HL-60/S4 (cell line): ENCODE measurements at regions not wholly inside any gene's neighbourhood (a gene's known extent, or its start where the extent isn't known, plus 50 kb on each side); places are given as distances from the start of the nearest gene placed in this dataset.

Source experiments
- in situ Hi-C: fragments of 300-500 bp; cut with MboI; formaldehyde crosslinking; loops from 2 replicates; pipeline ENCODE4 v1.14.3; 2022; ENCODE audit warnings: low sequenced_read_pairs

DNA sequence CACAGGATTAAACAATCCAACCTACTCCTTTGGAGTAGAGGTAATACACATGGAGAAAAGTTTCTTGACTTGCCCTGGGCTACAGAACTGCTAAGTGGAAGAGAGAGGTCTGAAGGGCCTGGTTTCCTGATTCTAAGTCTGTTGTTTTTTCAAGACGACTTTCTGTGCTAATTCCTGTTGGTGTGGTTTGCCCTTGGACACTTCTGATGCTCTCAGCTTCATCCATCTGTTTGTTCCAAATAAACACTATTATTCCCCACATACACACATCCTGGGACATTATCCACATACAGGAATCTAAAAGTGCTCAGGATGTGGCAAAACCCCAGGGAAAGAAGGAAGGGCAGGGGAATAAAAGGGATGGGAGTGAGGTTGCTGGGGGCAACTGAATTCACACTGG is 393.5 kb upstream of the TBL1XR1 start:
- in situ Hi-C loops = no loop called here

DNA sequence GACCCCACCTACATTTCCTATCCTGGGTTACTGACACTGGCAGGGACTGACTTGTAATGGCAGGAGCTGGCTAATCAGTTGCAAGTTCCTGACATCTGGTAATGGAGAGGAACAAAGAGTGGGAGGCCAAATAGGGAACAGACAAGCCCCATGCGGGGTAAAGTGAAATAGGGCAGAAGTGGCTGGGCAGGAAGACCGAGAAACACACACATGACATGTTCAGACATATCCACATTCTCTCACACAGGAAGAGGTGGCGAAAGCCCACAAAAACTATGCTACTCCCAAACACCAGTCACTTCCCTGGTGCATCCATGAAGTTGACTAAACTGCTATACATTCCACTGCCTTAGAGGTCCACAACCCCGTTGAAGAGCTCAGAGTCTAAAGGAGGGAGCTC is 394.1 kb upstream of the TBL1XR1 start:
- in situ Hi-C loops = no loop called here

DNA sequence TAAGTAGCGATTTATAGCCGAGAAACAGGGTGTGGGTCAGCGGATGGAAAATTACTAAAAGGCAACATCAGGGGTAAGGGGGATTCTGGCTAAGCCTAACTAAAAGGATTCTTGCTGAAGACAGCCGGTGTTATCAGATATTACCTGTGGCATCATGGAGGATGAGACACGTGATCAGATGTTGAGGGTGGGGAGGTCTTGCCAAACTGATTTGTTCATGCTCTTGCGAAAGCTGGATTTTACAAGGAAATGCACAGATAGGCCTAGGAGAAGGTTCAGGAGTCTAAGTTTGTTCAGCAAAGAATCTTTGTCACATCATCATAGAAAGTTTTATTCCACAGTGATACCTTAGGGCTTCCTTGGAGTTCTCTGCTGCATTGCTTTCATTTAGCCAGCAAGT is 396.8 kb upstream of the TBL1XR1 start:
- in situ Hi-C loops = no loop called here

- in situ Hi-C loops = no loop called here
Observed at GRCh38 chr3:177595530-177596188, 398.4 kb upstream of the TBL1XR1 start.

- in situ Hi-C loops = no loop called here
Observed at GRCh38 chr3:177596248-177596815, 399.1 kb upstream of the TBL1XR1 start.

GRCh38 chr3:177596816-177597271 is 399.6 kb upstream of the TBL1XR1 start:
- in situ Hi-C loops = no loop called here

GRCh38 chr3:177597311-177598096 is 400.2 kb upstream of the TBL1XR1 start:
- in situ Hi-C loops = no loop called here

DNA sequence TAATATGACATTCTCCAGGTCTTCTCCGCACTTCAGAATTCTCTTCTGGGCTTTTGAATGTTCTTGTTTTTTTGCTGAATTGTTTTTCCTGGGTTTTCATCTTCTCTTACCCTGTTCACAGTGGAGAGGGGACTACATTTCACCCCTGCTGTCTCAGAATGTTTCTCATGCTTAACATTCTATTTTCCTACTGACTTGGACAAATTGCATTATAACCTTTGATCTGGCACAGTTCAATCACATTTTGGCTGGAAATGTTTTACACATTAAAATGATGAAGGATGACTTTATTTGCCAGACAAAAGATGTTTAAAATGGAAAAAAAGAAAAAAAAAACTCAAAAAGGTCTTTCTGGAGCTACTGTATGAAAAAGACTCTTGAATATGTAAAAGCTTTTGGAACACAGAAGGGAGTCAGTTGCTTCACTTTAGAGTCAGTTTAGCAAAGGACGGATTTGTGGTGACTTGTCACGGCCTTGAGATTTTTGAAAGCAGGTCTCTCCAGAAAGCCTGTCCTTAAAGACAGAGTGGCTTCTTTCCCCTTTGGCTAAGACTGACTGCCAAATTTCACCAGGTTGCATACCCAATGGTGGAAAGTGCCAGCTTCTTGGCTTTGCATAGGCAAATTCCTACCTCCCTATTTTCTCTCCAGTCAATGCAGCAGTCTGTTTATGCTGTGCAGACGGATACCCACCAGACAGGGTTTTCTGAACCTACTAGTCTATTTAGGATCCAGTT is 401.0 kb upstream of the TBL1XR1 start:
- in situ Hi-C loops = no loop called here

- in situ Hi-C loops = no loop called here
Observed at GRCh38 chr3:177599326-177599725, 402.0 kb upstream of the TBL1XR1 start.

DNA sequence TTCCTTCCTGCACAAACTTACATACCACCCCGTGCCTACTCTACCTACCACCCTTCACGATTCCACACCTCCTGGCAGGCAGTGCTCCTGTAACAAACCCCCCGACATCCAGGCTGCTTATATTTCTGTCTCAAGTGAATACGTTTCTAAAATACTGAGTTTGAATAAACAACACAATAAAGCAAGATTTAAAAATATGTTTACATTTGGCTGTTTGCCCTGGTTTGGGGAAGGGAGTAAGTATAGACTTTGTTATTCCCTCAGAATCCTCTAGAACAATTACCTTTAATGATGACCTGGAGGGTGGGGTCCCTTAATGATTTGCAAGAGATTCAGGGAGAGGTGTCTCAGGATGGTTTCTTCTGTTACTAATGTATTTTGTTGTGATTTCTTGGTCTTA is 402.6 kb upstream of the TBL1XR1 start:
- in situ Hi-C loops = no loop called here

DNA sequence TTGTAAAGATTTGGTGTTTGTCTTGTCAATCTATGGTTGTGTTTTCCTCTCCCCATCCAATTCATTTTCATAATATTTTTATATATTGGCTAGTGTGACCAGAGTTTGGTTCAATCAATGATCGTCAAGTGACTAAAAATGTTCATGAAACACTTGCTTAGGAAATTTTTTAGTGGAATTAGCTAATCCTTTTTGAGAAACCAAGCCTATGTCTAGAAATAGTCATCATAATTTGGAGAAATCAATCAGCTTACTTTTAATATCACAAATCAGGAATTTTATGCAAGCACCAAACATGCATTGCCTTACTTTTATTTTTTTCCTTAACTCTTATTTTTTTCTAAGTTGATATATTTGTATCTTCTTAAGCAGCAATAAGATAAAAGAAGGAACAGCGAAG is 403.1 kb upstream of the TBL1XR1 start:
- in situ Hi-C loops = no loop called here

GRCh38 chr3:177601152-177601551 is 403.9 kb upstream of the TBL1XR1 start:
- in situ Hi-C loops = no loop called here

DNA sequence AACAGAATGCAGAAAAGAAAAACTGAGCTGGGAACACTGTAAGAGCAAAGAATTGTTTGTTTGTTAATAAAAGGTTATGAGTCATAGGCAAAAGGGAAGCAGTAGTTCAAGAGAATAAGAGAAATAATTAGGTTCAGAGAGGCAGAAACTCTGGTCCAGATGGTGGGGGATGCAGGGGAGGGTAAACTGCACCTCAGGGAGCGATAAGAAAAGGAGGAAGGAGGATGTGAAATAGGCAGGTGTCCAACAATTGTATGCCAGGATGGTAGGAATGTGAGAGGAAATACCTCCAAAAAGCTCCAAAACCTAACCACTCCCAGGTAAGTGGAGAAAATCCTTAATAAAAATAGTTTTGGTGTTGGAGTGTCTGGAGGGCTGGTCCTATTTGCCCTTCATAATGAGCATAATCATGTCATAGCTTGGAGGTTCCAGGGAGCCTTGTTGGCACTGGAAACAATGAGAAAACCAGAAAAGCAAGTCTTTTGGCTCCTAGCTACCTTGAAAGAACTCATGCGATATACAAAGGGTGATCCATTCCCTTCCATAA is 405.4 kb upstream of the TBL1XR1 start:
- in situ Hi-C loops = no loop called here

DNA sequence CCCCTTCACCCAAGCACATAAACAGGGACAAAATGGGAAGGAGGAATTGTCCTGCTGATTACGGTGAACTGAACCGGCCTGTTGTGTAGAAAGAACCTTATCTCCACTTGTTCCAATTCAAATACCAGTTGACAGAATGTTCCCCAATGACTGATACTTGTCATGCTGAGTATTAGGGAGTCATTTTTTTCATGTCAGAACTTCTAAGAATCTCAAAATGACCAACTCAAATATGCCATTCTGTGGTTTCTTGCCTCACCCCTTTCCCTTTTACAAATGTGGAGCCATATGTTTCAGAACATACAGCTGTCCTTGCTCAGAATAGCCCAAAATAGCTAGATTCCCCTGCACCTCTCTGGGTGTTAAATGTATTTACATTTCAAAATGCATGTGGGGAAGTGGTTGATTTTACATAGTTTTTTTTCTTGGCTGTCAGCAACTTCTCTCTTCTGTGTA is 405.9 kb upstream of the TBL1XR1 start:
- in situ Hi-C loops = no loop called here

DNA sequence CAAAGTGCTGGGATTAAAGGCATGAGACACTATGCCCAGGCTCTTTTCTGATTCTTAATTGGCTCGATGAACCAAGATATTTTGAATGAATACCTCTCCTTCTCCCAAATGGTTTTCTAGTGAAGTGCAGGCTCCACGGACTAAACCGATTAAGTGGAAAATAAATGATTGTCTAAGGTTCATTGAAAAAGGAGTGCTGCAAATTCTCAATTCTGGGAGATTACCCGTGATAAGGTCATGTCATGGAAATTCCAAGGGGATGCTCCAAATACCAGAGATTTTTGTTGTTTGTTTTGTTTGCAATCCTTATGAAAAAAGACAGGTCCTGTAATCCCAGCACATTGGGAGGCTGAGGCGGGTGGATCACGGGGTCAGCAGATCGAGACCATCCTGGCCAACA is 406.9 kb upstream of the TBL1XR1 start:
- in situ Hi-C loops = no loop called here

DNA sequence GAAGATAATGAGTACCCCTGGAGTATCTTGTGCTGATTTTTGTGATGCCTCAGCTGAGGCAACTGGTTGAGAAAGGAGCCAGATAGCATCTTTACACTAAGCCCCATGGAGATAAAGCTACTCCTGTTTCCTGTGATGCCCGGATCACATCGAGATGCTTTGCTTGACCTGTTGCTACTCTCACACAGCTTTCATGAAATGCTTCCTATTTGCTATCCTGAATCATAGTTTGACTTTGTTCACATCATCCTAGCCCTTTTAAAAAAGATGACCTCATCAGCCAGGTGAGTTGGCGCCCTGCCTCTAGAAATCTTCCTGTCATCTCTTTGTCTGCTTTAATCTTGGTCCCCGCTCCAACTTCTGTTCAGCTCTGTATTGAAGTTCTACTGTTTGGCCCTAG is 409.6 kb upstream of the TBL1XR1 start:
- in situ Hi-C loops = no loop called here

- in situ Hi-C loops = no loop called here
Observed at GRCh38 chr3:177607589-177607988, 410.3 kb upstream of the TBL1XR1 start.

DNA sequence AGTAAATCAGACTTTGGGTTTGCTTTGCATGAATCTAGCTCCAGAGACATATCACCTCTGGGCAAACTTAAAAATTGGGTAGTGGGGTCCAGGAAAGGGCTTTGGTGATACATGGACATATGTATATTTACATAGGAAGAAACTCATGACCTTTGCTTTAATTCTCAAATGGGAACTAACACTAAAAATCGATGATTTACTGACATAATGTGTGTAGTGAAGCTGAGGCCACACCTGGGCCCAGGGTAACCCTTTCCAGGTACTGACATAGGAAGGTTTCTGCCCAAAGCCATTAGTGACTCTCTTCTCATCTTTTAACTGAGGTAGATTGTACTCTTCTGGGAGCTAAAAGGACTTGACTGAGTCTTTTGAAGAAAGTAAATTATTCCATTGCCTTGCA is 411.2 kb upstream of the TBL1XR1 start:
- in situ Hi-C loops = no loop called here

- in situ Hi-C loops = no loop called here
Observed at GRCh38 chr3:177609613-177610012, 412.3 kb upstream of the TBL1XR1 start.

DNA sequence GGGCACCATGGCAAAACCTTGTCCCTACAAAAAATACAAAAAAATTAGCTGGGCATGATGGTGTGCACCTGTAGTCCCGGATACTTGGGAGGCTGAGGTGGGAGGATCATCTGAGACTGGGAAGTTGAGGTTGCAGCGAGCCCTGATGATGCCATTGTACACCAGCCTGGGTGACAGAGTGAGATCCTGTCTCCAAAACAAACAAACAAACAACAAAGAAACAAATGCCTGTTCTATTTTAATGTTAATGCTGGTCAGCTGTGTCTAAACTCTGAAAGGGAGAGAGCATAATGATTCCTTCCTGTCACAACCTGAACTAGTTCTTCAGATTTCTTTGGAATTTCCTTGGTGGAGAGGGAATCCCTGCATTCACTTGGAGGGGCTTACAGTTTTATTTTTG is 413.0 kb upstream of the TBL1XR1 start:
- in situ Hi-C loops = no loop called here
